H1 (cell line): ENCODE measurements at regions not wholly inside any gene's neighbourhood (a gene's known extent, or its start where the extent isn't known, plus 50 kb on each side); places are given as distances from the start of the nearest gene placed in this dataset.

Source experiments
- CTCF ChIA-PET: fragments of 300-600 bp; sonication (Branson Sonifier 250); formaldehyde crosslinking; loops from one replicate; lab custom pipeline; 2021; ENCODE audit not compliant: partially characterized antibody; lab: Charles Lee
- POLR2A ChIA-PET: fragments of 300-600 bp; sonication (Branson Sonifier 250); formaldehyde crosslinking; loops from one replicate; lab custom pipeline; 2021; ENCODE audit warnings: inconsistent platforms; ENCODE audit not compliant: partially characterized antibody; lab: Charles Lee
- DNase-seq, 2 experiments: peaks; one replicate each; pipeline versions ENCODE4 v3.0.0 to v3.0.0-alpha.2; 2010 to 2022; ENCODE audit warnings: low spot score in 2 of 2, low read depth in 1 of 2, mixed read lengths in 1 of 2
- FAIRE-seq: peaks from 2 replicates; lab custom pipeline; 2011; peaks lifted over from hg19 to GRCh38; lab: Jason Lieb, UNC
- H2AFZ ChIP-seq: 2 replicates; pipeline ENCODE4 v1.8.1; 2012; ENCODE audit warnings: low read length, inconsistent platforms
- H2AK5ac ChIP-seq: 2 replicates; pipeline ENCODE4 v1.6.1; 2013; ENCODE audit warnings: low read depth, low read length
- H2BK120ac ChIP-seq: replicated peaks from 2 replicates; pipeline ENCODE3; 2013; ENCODE audit warnings: low read depth, low read length, inconsistent platforms
- H2BK12ac ChIP-seq: 2 replicates; pipeline ENCODE4 v1.6.1; 2013; ENCODE audit warnings: low read depth, low read length
- H2BK15ac ChIP-seq: 2 replicates; pipeline ENCODE4 v1.6.1; 2013; ENCODE audit warnings: low read length
- H2BK20ac ChIP-seq: 2 replicates; pipeline ENCODE4 v1.6.1; 2013; ENCODE audit warnings: low read length
- H2BK5ac ChIP-seq: 2 replicates; pipeline ENCODE4 v1.6.1; 2013; ENCODE audit warnings: low read depth, low read length
- H3K14ac ChIP-seq: 2 replicates; pipeline ENCODE4 v1.6.1; 2013; ENCODE audit warnings: inconsistent platforms; ENCODE audit not compliant: insufficient read length
- H3K18ac ChIP-seq: 2 replicates; pipeline ENCODE4 v1.6.1; 2013; ENCODE audit warnings: low read length; ENCODE audit errors: extremely low read depth
- H3K23ac ChIP-seq: 2 replicates; pipeline ENCODE4 v1.6.1; 2013; ENCODE audit warnings: inconsistent platforms; ENCODE audit not compliant: insufficient read length
- H3K23me2 ChIP-seq: 2 replicates; pipeline ENCODE4 v1.6.1; 2013; ENCODE audit warnings: low read depth, low read length
- H3K27ac ChIP-seq: 2 replicates; pipeline ENCODE4 v1.6.1; 2011; ENCODE audit warnings: low read depth, low read length, inconsistent platforms
- H3K27me3 ChIP-seq, 4 experiments: replicated peaks in 1 of 4; 1 replicate in 1 of 4; 2 replicates in 3 of 4; pipeline versions ENCODE4 v1.6.1 to v1.8.1; 2011 to 2013; ENCODE audit warnings: low read length in 3 of 4, mild to moderate bottlenecking in 3 of 4, inconsistent platforms in 2 of 4, mixed read lengths in 2 of 4, moderate library complexity in 1 of 4; ENCODE audit not compliant: control insufficient read depth in 3 of 4, insufficient read depth in 3 of 4; ENCODE audit errors: extremely low read depth in 1 of 4
- H3K36me3 ChIP-seq, 4 experiments: 2 replicates each; pipeline versions ENCODE4 v1.6.1 to v1.8.1; 2011 to 2013; ENCODE audit warnings: mild to moderate bottlenecking in 4 of 4, low read length in 3 of 4, moderate library complexity in 2 of 4, control low read depth in 1 of 4, inconsistent platforms in 1 of 4; ENCODE audit not compliant: insufficient read depth in 4 of 4, control insufficient read depth in 2 of 4
- H3K4ac ChIP-seq: replicated peaks from 2 replicates; pipeline ENCODE3; 2013; ENCODE audit warnings: low read length, low read depth, mixed read lengths, inconsistent platforms; ENCODE audit not compliant: insufficient read length
- H3K4me1 ChIP-seq, 4 experiments: replicated peaks in 1 of 4; 1 replicate in 1 of 4; 2 replicates in 3 of 4; pipeline versions ENCODE4 v1.6.1 to v1.8.1; 2011 to 2013; ENCODE audit warnings: low read length in 3 of 4, inconsistent platforms in 2 of 4, mixed read lengths in 1 of 4; ENCODE audit not compliant: insufficient read depth in 4 of 4, control insufficient read depth in 3 of 4
- H3K4me2 ChIP-seq, 2 experiments: 2 replicates each; pipeline versions ENCODE4 v1.6.1 to v1.8.1; 2011 to 2013; ENCODE audit warnings: low read depth in 2 of 2, low read length in 2 of 2, control low read depth in 1 of 2, inconsistent platforms in 1 of 2, mild to moderate bottlenecking in 1 of 2; ENCODE audit not compliant: insufficient read depth in 1 of 2
- H3K4me3 ChIP-seq, 4 experiments: fragments of 200-600, 300-600 bp in 1 of 4; sonication (generic), shearing (Covaris generic), sonication (Bioruptor Twin) in 1 of 4; 2 replicates each; pipeline versions ENCODE4 v1.5.1 to v1.8.1; 2011 to 2016; ENCODE audit warnings: low read length in 4 of 4, low read depth in 3 of 4, control low read depth in 2 of 4, inconsistent platforms in 2 of 4, mild to moderate bottlenecking in 2 of 4, mixed read lengths in 1 of 4, moderate library complexity in 1 of 4; ENCODE audit not compliant: insufficient read depth in 2 of 4; ENCODE audit errors: extremely low read depth in 1 of 4
- H3K56ac ChIP-seq: replicated peaks from 2 replicates; pipeline ENCODE3; 2013; ENCODE audit warnings: low read depth, mild to moderate bottlenecking, mixed read lengths, low read length, inconsistent platforms; ENCODE audit not compliant: insufficient read length
- H3K79me1 ChIP-seq: 2 replicates; pipeline ENCODE4 v1.6.1; 2013; ENCODE audit warnings: low read depth, low read length, control low read depth
- H3K79me2 ChIP-seq, 2 experiments: 2 replicates each; pipeline versions ENCODE4 v1.6.1 to v1.8.1; 2012 to 2013; ENCODE audit warnings: low read length in 2 of 2, mild to moderate bottlenecking in 2 of 2, inconsistent platforms in 1 of 2; ENCODE audit not compliant: insufficient read depth in 2 of 2, control insufficient read depth in 1 of 2
- H3K9ac ChIP-seq, 4 experiments: replicated peaks in 1 of 4; 1 replicate in 1 of 4; 2 replicates in 3 of 4; pipeline versions ENCODE4 v1.6.1 to v1.8.1; 2011 to 2013; ENCODE audit warnings: low read depth in 3 of 4, low read length in 3 of 4, control low read depth in 2 of 4, mild to moderate bottlenecking in 2 of 4, moderate library complexity in 2 of 4, inconsistent platforms in 1 of 4; ENCODE audit errors: extremely low read depth in 1 of 4
- H3K9me3 ChIP-seq, 2 experiments: 2 replicates each; pipeline versions ENCODE4 v1.6.1 to v1.8.1; 2012 to 2013; ENCODE audit warnings: mild to moderate bottlenecking in 2 of 2, moderate library complexity in 2 of 2, control low read depth in 1 of 2, inconsistent platforms in 1 of 2, low read depth in 1 of 2, low read length in 1 of 2, mixed read lengths in 1 of 2; ENCODE audit not compliant: insufficient read depth in 2 of 2
- H4K20me1 ChIP-seq, 2 experiments: replicated peaks in 1 of 2; 2 replicates each; pipeline versions ENCODE3 to v1.8.1; 2011 to 2013; ENCODE audit warnings: inconsistent platforms in 2 of 2, low read length in 2 of 2, mild to moderate bottlenecking in 1 of 2; ENCODE audit not compliant: insufficient read depth in 2 of 2, control insufficient read depth in 1 of 2
- H4K5ac ChIP-seq: 2 replicates; pipeline ENCODE4 v1.6.1; 2013; ENCODE audit warnings: low read length, low read depth, mixed read lengths, inconsistent platforms; ENCODE audit not compliant: insufficient read length
- H4K8ac ChIP-seq: 2 replicates; pipeline ENCODE4 v1.8.0; 2013; ENCODE audit warnings: mild to moderate bottlenecking, moderate library complexity, low read length, inconsistent platforms; ENCODE audit not compliant: insufficient read depth; ENCODE audit errors: extremely low read depth
- H4K91ac ChIP-seq: replicated peaks from 2 replicates; pipeline ENCODE3; 2013; ENCODE audit warnings: low read length, mixed read lengths, inconsistent platforms; ENCODE audit not compliant: insufficient read length
- ASH2L ChIP-seq: fragments of 200-600, 300-600 bp; sonication (generic); IDR thresholded peaks from one replicate; pipeline ENCODE4 v1.7.1; 2017; ENCODE audit warnings: low read length
- CBX8 ChIP-seq: fragments of 300-800, 300-1000 bp; sonication (generic); IDR thresholded peaks from 2 replicates; pipeline ENCODE4 v1.7.1; 2016; ENCODE audit warnings: low read depth, low read length, borderline replicate concordance
- E2F6 ChIP-seq: IDR thresholded peaks from 2 replicates; pipeline ENCODE4 v1.6.1; 2012; ENCODE audit warnings: inconsistent platforms
- HDAC6 ChIP-seq: IDR thresholded peaks from one replicate; pipeline ENCODE4 v1.7.1; 2012; ENCODE audit warnings: low read depth, mild to moderate bottlenecking, inconsistent platforms, low read length, moderate library complexity
- JUN ChIP-seq: IDR thresholded peaks from 2 replicates; pipeline ENCODE4 v1.6.1; 2011; ENCODE audit warnings: low read depth, mild to moderate bottlenecking, improper control_type of control experiment, low read length
- KDM1A ChIP-seq: fragments of 200-600, 300-600 bp; sonication (generic); IDR thresholded peaks from 2 replicates; pipeline ENCODE4 v1.7.1; 2016; ENCODE audit warnings: mild to moderate bottlenecking, low read length, borderline replicate concordance
- KDM5A ChIP-seq: fragments of 200-600 bp; IDR thresholded peaks from 2 replicates; pipeline ENCODE4 v1.7.1; 2012; ENCODE audit warnings: mild to moderate bottlenecking, low read length, inconsistent platforms, mixed read lengths
- NANOG ChIP-seq: IDR thresholded peaks from 2 replicates; pipeline ENCODE4 v1.6.1; 2011; ENCODE audit warnings: low read length, low read depth, mild to moderate bottlenecking, inconsistent platforms; ENCODE audit not compliant: insufficient read depth, poor library complexity, severe bottlenecking
- RNF2 ChIP-seq: fragments of 200-900, 300-1000 bp; sonication (generic); IDR thresholded peaks from 2 replicates; pipeline ENCODE4 v1.7.1; 2016; ENCODE audit warnings: borderline replicate concordance, low read depth, mild to moderate bottlenecking, antibody characterized with exemption, low read length; ENCODE audit not compliant: poor library complexity, severe bottlenecking; ENCODE audit errors: missing control alignments
- SP4 ChIP-seq: IDR thresholded peaks from 2 replicates; pipeline ENCODE4 v1.6.1; 2012; ENCODE audit warnings: low read length, inconsistent platforms
- TAF1 ChIP-seq: IDR thresholded peaks from 2 replicates; pipeline ENCODE4 v1.6.1; 2011; ENCODE audit warnings: mild to moderate bottlenecking, low read depth, low read length
- TBP ChIP-seq: IDR thresholded peaks from 2 replicates; pipeline ENCODE4 v1.6.1; 2011; ENCODE audit warnings: low read depth, low read length, improper control_type of control experiment
- YY1 ChIP-seq: IDR thresholded peaks from 2 replicates; pipeline ENCODE4 v1.6.1; 2011; ENCODE audit warnings: low read depth, mild to moderate bottlenecking, low read length
- ZNF274 ChIP-seq: IDR thresholded peaks from 2 replicates; pipeline ENCODE4 v1.7.0; 2012; ENCODE audit warnings: low read length, borderline replicate concordance; ENCODE audit errors: extremely low read depth
- WGBS, 2 experiments: shearing (Covaris generic) in 1 of 2; methylation state at CpG; one replicate each; pipeline versions ENCODE4 v1.1.6 to v1.1.7; 2013 to 2015; ENCODE audit warnings: low lambda C conversion rate in 2 of 2, mixed read lengths in 2 of 2, inconsistent platforms in 1 of 2, low coverage in 1 of 2, missing lambda C conversion rate in 1 of 2; ENCODE audit not compliant: insufficient replicate concordance in 2 of 2, insufficient coverage in 1 of 2, insufficient read length in 1 of 2; ENCODE audit errors: extremely low coverage in 1 of 2, missing lambda C conversion rate in 1 of 2; 5-methylcytosine and 5-hydroxymethylcytosine counted together

GRCh38 chr11:42825598-42825997 lies 486.2 kb upstream of the API5 start:
- Histone ChIP-seq H3K14ac (no peak overlapping the region), H3K9ac (no peak overlapping the region), H3K9me3 (no peaks in the 10 kb centered on the region), H2BK120ac (no peak overlapping the region), H4K5ac (no peak overlapping the region), H3K4me2 (no peak overlapping the region), H3K23ac (no peak overlapping the region), H3K27ac (no peak overlapping the region), H2BK15ac (no peak overlapping the region), H4K20me1 (no peaks in the 10 kb centered on the region), H3K79me1 (no peaks in the 10 kb centered on the region), H3K23me2 (no peaks in the 10 kb centered on the region), H3K18ac (no peak overlapping the region), H2AK5ac (no peak overlapping the region), H3K4ac (no peak overlapping the region), H4K8ac (no peak overlapping the region), H3K4me3 (no peak overlapping the region), H2BK20ac (no peak overlapping the region), H3K56ac (no peak overlapping the region), H4K91ac (no peak overlapping the region), H3K79me2 (no peaks in the 10 kb centered on the region), H3K36me3 (no peaks in the 10 kb centered on the region), H2BK12ac (no peak overlapping the region), H3K4me1 (no peaks in the 10 kb centered on the region), H2AFZ (no peak overlapping the region), H3K27me3 (no peaks in the 10 kb centered on the region), H2BK5ac (no peak overlapping the region)
- ChIA-PET POLR2A (no interaction called here), CTCF (interaction anchor here (0.8 to 1.2 kb wide), 2 partner anchors 48 to 264 kb away, joined by 3 read pairs; no protein-coding TSS in a partner anchor)
- DNase-seq (no peak), FAIRE-seq (no peak)
- TF ChIP-seq SP4 (no peak), TAF1 (no peak), JUN (no peak), E2F6 (no peak), TBP (no peak), ASH2L (no peak), KDM5A (no peak), ZNF274 (no peak), RNF2 (no peak), NANOG (no peak), YY1 (no peak), HDAC6 (no peak), KDM1A (no peak), CBX8 (no peak)
- WGBS, 2 experiments = 94% methylated on average over 1 of the region's 1 CpG; no CpG with 5 or more reads in 1 of the 2 experiments
